ENCODE measurements at regions not wholly inside any gene's neighbourhood (a gene's known extent, or its start where the extent isn't known, plus 50 kb on each side); places are given as distances from the start of the nearest gene placed in this dataset.

DNA sequence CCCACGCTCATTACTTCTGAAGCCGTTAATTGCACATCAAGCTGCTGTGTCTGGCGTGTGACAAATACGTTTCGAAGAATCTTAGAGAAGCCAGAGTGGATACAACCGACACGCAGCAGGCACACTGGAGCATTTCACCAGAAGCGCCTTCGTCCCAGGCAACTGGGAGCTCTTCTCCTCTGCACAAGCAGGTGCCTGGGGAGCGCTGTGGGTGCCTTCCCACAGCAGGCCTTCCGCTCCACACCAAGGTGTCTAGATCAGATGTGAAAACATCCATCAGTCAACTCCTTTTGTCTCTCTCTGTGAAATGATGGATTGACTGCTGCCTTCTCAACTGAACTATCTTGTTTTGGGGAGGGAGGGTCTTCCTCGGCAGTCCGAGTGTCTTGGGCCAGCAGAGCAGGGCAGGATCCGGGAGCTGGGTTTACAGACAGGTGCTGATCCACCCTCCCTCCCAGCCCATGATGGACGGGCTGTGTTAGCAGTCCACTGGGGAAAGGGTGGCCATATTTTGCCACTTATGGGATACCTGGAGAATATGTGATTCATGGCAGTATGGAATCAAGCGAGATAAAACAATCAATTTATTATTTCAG is 326.3 kb downstream of the TCERG1L start:
- TF ChIP-seq, protein P1, sequence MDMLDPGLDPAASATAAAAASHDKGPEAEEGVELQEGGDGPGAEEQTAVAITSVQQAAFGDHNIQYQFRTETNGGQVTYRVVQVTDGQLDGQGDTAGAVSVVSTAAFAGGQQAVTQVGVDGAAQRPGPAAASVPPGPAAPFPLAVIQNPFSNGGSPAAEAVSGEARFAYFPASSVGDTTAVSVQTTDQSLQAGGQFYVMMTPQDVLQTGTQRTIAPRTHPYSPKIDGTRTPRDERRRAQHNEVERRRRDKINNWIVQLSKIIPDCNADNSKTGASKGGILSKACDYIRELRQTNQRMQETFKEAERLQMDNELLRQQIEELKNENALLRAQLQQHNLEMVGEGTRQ (IDR thresholded peaks at IDR 0.05; ENCODE audit: low read depth, low read length) = no peak
- TF ChIP-seq, protein P2, sequence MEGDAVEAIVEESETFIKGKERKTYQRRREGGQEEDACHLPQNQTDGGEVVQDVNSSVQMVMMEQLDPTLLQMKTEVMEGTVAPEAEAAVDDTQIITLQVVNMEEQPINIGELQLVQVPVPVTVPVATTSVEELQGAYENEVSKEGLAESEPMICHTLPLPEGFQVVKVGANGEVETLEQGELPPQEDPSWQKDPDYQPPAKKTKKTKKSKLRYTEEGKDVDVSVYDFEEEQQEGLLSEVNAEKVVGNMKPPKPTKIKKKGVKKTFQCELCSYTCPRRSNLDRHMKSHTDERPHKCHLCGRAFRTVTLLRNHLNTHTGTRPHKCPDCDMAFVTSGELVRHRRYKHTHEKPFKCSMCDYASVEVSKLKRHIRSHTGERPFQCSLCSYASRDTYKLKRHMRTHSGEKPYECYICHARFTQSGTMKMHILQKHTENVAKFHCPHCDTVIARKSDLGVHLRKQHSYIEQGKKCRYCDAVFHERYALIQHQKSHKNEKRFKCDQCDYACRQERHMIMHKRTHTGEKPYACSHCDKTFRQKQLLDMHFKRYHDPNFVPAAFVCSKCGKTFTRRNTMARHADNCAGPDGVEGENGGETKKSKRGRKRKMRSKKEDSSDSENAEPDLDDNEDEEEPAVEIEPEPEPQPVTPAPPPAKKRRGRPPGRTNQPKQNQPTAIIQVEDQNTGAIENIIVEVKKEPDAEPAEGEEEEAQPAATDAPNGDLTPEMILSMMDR (conservative IDR thresholded peaks at IDR 0.05; ENCODE audit: low read depth, low read length) = no peak
- TF ChIP-seq MXI1 (IDR thresholded peaks at IDR 0.05; ENCODE audit: borderline replicate concordance, low read depth, low read length) (no peak), CHD1 (IDR thresholded peaks at IDR 0.05; ENCODE audit: low read depth, low read length) (no peak), MAZ (IDR thresholded peaks at IDR 0.05; ENCODE audit: borderline replicate concordance, low read depth, low read length) (no peak)
